Smooth muscle cell (in vitro differentiated cells): ENCODE measurements at regions not wholly inside any gene's neighbourhood (a gene's known extent, or its start where the extent isn't known, plus 50 kb on each side); places are given as distances from the start of the nearest gene placed in this dataset.
A peak's percentile ranks its signal among the peaks of the same experiment; 100 is the strongest.

Experiments used
- DNase-seq: peaks from one replicate; lab custom pipeline; 2025; ENCODE audit not compliant: unreplicated experiment; lab: John Stamatoyannopoulos, UW
- H2AFZ ChIP-seq: fragments of 200-600 bp; sonication (generic); 2 replicates; pipeline ENCODE4 v1.6.0; 2016; ENCODE audit warnings: antibody characterized with exemption, low read depth, mild to moderate bottlenecking
- H3F3A ChIP-seq: fragments of 200-600 bp; sonication (generic); 2 replicates; pipeline ENCODE4 v1.6.0; 2017; ENCODE audit warnings: antibody characterized with exemption, low read depth
- H3K27ac ChIP-seq: fragments of 200-600 bp; sonication (generic); 2 replicates; pipeline ENCODE4 v1.5.1; 2016; ENCODE audit warnings: low read depth, mild to moderate bottlenecking
- H3K27me3 ChIP-seq: fragments of 200-600 bp; sonication (generic); 2 replicates; pipeline ENCODE4 v1.6.1; 2016; ENCODE audit warnings: low read depth, mild to moderate bottlenecking
- H3K36me3 ChIP-seq: fragments of 200-600 bp; sonication (generic); 2 replicates; pipeline ENCODE4 v1.5.1; 2016; ENCODE audit warnings: low read depth
- H3K4me1 ChIP-seq: fragments of 200-600 bp; sonication (generic); 2 replicates; pipeline ENCODE4 v1.5.1; 2016; ENCODE audit warnings: low read depth
- H3K4me2 ChIP-seq: fragments of 200-600 bp; sonication (generic); 2 replicates; pipeline ENCODE4 v1.6.0; 2016; ENCODE audit warnings: mild to moderate bottlenecking
- H3K4me3 ChIP-seq: fragments of 200-600 bp; sonication (generic); 2 replicates; pipeline ENCODE4 v1.5.1; 2016; ENCODE audit warnings: mild to moderate bottlenecking
- H3K79me2 ChIP-seq: fragments of 200-600 bp; sonication (generic); 2 replicates; pipeline ENCODE4 v1.6.0; 2016; ENCODE audit warnings: low read depth, mild to moderate bottlenecking
- H3K9ac ChIP-seq: fragments of 200-600 bp; sonication (generic); 2 replicates; pipeline ENCODE4 v1.6.0; 2016; ENCODE audit warnings: low read depth
- H3K9me3 ChIP-seq: fragments of 200-600 bp; sonication (generic); replicated peaks from 2 replicates; pipeline ENCODE4 v1.5.1; 2016; ENCODE audit warnings: low read depth
- H4K20me1 ChIP-seq: fragments of 200-600 bp; sonication (generic); 2 replicates; pipeline ENCODE4 v1.6.0; 2016; ENCODE audit warnings: low read depth
- WGBS: methylation state at CpG from one replicate; pipeline ENCODE4 v1.1.7; 2016; ENCODE audit warnings: low lambda C conversion rate; 5-methylcytosine and 5-hydroxymethylcytosine counted together
- TF ChIP-seq, protein P1 (sequence below): fragments of 200-600 bp; sonication (generic); IDR thresholded peaks from 2 replicates; pipeline ENCODE4 v1.5.1; 2017; ENCODE audit warnings: borderline replicate concordance, mild to moderate bottlenecking, antibody characterized with exemption; ENCODE audit not compliant: insufficient read depth, poor library complexity, severe bottlenecking

DNA sequence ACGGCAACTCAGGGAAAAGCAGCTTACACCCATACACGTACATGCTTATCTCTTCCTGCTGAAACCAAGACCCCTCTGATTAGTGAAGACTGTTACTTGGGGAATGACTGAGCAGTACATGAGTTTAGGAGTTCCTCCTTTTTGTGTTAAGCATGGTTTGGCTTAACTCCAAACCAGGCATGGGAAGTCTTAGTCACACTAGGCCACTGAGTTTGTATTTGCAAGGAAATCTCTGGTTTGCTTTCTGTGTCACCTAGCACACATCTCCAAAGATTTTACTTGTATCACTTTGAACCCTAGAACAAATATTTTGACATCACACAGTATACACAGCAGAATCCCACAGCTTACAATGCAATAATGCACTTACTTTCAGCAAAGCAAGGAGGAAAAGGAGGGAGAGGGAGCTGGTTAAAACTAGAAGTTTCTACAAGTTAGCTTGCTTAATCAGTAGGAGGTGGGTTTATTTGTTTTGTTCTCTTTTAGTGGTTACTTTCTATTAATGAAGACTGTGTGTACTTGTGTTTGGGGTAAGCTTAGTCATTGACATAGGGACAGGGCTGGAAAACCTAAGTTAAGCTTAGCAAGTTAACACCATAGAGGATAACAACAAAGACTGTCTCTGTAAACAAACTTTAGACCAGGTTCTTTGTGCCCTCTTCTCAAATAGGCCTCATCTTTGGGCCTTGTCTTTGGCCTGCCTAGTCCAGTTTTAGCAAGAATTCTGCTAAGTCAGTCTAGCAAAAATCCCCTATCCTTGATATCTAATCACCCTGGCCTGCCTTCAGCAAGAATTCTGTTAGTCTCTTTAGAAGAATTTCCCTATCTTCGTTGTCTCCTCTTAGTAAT, 219.4 kb downstream of the MREG start:
- peaks cover 21% of the 10 kb centered on the region for H3K4me1 ChIP-seq
- TF ChIP-seq, protein P1, sequence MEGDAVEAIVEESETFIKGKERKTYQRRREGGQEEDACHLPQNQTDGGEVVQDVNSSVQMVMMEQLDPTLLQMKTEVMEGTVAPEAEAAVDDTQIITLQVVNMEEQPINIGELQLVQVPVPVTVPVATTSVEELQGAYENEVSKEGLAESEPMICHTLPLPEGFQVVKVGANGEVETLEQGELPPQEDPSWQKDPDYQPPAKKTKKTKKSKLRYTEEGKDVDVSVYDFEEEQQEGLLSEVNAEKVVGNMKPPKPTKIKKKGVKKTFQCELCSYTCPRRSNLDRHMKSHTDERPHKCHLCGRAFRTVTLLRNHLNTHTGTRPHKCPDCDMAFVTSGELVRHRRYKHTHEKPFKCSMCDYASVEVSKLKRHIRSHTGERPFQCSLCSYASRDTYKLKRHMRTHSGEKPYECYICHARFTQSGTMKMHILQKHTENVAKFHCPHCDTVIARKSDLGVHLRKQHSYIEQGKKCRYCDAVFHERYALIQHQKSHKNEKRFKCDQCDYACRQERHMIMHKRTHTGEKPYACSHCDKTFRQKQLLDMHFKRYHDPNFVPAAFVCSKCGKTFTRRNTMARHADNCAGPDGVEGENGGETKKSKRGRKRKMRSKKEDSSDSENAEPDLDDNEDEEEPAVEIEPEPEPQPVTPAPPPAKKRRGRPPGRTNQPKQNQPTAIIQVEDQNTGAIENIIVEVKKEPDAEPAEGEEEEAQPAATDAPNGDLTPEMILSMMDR: no peak
- peaks cover 9% of the 10 kb centered on the region for H3F3A ChIP-seq
- H2AFZ ChIP-seq: no peak overlapping the region
- peak overlapping the region; percentile 27 for H3K4me2 ChIP-seq
- no peaks in the 10 kb centered on the region for H3K27me3 ChIP-seq
- no peaks in the 10 kb centered on the region for H3K36me3 ChIP-seq
- H4K20me1 ChIP-seq: no peaks in the 10 kb centered on the region
- H3K9ac ChIP-seq: peak overlapping the region; percentile 65
- WGBS: 22% methylated on average over 3 of the region's 3 CpGs
- peak overlapping the region; percentile 87 for H3K27ac ChIP-seq
- no peaks in the 10 kb centered on the region for H3K9me3 ChIP-seq
- no peaks in the 10 kb centered on the region for H3K79me2 ChIP-seq
- H3K4me3 ChIP-seq: no peak overlapping the region
- DNase-seq: no peak

DNA sequence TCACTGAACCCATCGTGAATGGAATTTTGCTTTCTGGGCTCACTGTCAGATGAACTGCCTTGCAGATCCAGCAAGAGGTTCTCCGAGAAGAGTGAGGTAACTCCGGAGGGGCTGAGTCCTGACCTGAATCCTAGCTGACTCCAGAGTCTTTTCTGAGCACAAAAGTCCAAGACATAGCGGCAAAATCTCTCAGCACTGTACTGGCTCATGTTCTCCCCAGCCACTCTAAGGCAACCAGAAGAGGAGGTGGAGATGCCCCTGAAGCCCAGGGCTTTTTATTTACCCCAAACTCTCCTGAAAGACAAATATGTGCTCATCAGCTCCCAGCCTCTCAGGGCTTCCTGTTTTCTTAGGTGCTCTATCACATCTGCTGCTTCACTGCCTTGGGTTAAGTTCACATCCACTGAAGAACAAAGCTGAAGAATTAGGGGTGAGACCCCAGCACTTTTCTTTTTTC, 221.8 kb downstream of the MREG start:
- Histone ChIP-seq H3K36me3 (no peaks in the 10 kb centered on the region), H3K4me3 (no peak overlapping the region), H3K9ac (no peak overlapping the region), H3K4me2 (no peak overlapping the region), H3K9me3 (no peaks in the 10 kb centered on the region), H3F3A (peaks cover 9% of the 10 kb centered on the region), H3K27me3 (no peaks in the 10 kb centered on the region), H3K27ac (peak overlapping the region; percentile 51), H4K20me1 (no peaks in the 10 kb centered on the region), H3K4me1 (peaks cover 21% of the 10 kb centered on the region), H2AFZ (peak overlapping the region; percentile 30), H3K79me2 (no peaks in the 10 kb centered on the region)
- WGBS: 79% methylated on average over 4 of the region's 4 CpGs
- TF ChIP-seq, protein P1: no peak
- no peak for DNase-seq

- Histone ChIP-seq H3K4me3 (no peak overlapping the region), H4K20me1 (no peaks in the 10 kb centered on the region), H3K36me3 (no peaks in the 10 kb centered on the region), H3K9ac (no peak overlapping the region), H3K4me2 (no peak overlapping the region), H2AFZ (peak overlapping the region; percentile 30), H3K27ac (peak overlapping the region; percentile 51), H3K27me3 (no peaks in the 10 kb centered on the region), H3K4me1 (peaks cover 13% of the 10 kb centered on the region), H3F3A (peaks cover 9% of the 10 kb centered on the region), H3K9me3 (no peaks in the 10 kb centered on the region), H3K79me2 (no peaks in the 10 kb centered on the region)
- TF ChIP-seq, protein P1: no peak
- no peak for DNase-seq
- 74% methylated on average over 6 of the region's 6 CpGs for WGBS
Observed at GRCh38 chr2:215790523-215791421, 222.6 kb downstream of the MREG start.
